BJ (cell line): ENCODE measurements at regions not wholly inside any gene's neighbourhood (a gene's known extent, or its start where the extent isn't known, plus 50 kb on each side); places are given as distances from the start of the nearest gene placed in this dataset.
"Not testable (repeated sequence)": the region's sequence is repeated elsewhere in the genome, so short reads cannot be mapped to it uniquely, and the experiment has no call there.

Source experiments
- CTCF ChIA-PET: fragments of 350-600 bp; formaldehyde crosslinking; extraction: SDS; loops from one replicate; lab custom pipeline; 2021; ENCODE audit warnings: antibody characterized with exemption, inconsistent platforms; lab: Yijun Ruan, JAX
- POLR2A ChIA-PET: fragments of 300-600 bp; sonication (Branson Sonifier 250); formaldehyde crosslinking; extraction: SDS; loops from one replicate; lab custom pipeline; 2021; ENCODE audit warnings: antibody characterized with exemption; lab: Charles Lee
- DNase-seq: peaks from one replicate; pipeline ENCODE4 v3.0.0-alpha.2; 2011; ENCODE audit warnings: low read depth
- H3K27me3 ChIP-seq: 2 replicates; pipeline ENCODE4 v1.6.0; 2011; ENCODE audit warnings: low read length; ENCODE audit not compliant: control insufficient read depth, insufficient read depth
- H3K36me3 ChIP-seq: 2 replicates; pipeline ENCODE4 v1.5.1; 2011; ENCODE audit warnings: low read length; ENCODE audit not compliant: control insufficient read depth, insufficient read depth
- H3K4me3 ChIP-seq: 2 replicates; pipeline ENCODE4 v1.5.1; 2011; ENCODE audit warnings: low read depth, mild to moderate bottlenecking, control low read depth, low read length
- CTCF ChIP-seq: IDR thresholded peaks from 2 replicates; pipeline ENCODE4 v1.5.1; 2011; ENCODE audit warnings: low read depth, mild to moderate bottlenecking, control low read depth, inconsistent platforms, low read length, moderate library complexity; ENCODE audit not compliant: insufficient read depth

- Histone ChIP-seq H3K27me3 (no peaks in the 10 kb centered on the region), H3K4me3 (no peak overlapping the region), H3K36me3 (no peaks in the 10 kb centered on the region)
- TF ChIP-seq CTCF: no peak
- ChIA-PET POLR2A (no interaction called here), CTCF (no interaction called here)
- no peak for DNase-seq
Measured at GRCh38 chr1:14173598-14173997, 424.9 kb upstream of the KAZN start.

GRCh38 chr1:14177866-14178265 lies 420.6 kb upstream of the KAZN start:
- H3K36me3 ChIP-seq, H3K4me3 ChIP-seq, DNase-seq, H3K27me3 ChIP-seq, POLR2A ChIA-PET: not testable (repeated sequence)
- CTCF ChIA-PET: interaction anchor here (0.7 kb wide), 1 partner anchor 1576 kb away, joined by 3 read pairs; no protein-coding TSS in a partner anchor

- H3K36me3 ChIP-seq: no peaks in the 10 kb centered on the region
Measured at GRCh38 chr1:14180738-14181137, 417.7 kb upstream of the KAZN start.

GRCh38 chr1:14181191-14181795 lies 417.2 kb upstream of the KAZN start:
- ChIA-PET POLR2A (no interaction called here), CTCF (no interaction called here)
- no peaks in the 10 kb centered on the region for H3K36me3 ChIP-seq
- TF ChIP-seq CTCF: no peak
- DNase-seq: no peak
- H3K27me3 ChIP-seq: no peaks in the 10 kb centered on the region
- H3K4me3 ChIP-seq: no peak overlapping the region

More at GRCh38 chr1:14180738-14181137, 417.7 kb upstream of the KAZN start:
- Histone ChIP-seq H3K27me3 (no peaks in the 10 kb centered on the region), H3K4me3 (no peak overlapping the region)
- CTCF ChIA-PET: no interaction called here
- no peak for TF ChIP-seq CTCF
- DNase-seq: no peak
- POLR2A ChIA-PET: no interaction called here

- Histone ChIP-seq H3K36me3 (no peaks in the 10 kb centered on the region), H3K27me3 (no peaks in the 10 kb centered on the region), H3K4me3 (no peak overlapping the region)
- ChIA-PET POLR2A (no interaction called here), CTCF (no interaction called here)
- DNase-seq: no peak
- TF ChIP-seq CTCF: no peak
Measured at GRCh38 chr1:14182856-14183255, 415.6 kb upstream of the KAZN start.

- CTCF ChIA-PET: no interaction called here
Measured at GRCh38 chr1:14183329-14183728, 415.2 kb upstream of the KAZN start.

More at GRCh38 chr1:14183329-14183728, 415.2 kb upstream of the KAZN start:
- Histone ChIP-seq H3K36me3 (no peaks in the 10 kb centered on the region), H3K4me3 (no peak overlapping the region), H3K27me3 (no peaks in the 10 kb centered on the region)
- no peak for TF ChIP-seq CTCF
- POLR2A ChIA-PET: no interaction called here
- DNase-seq: no peak
